Lower lobe of right lung (tissue), 2 donors: ENCODE measurements at regions not wholly inside any gene's neighbourhood (a gene's known extent, or its start where the extent isn't known, plus 50 kb on each side); places are given as distances from the start of the nearest gene placed in this dataset.

Experiments used
- ATAC-seq, 2 donors: fragments of 200-7000 bp; cut with Tn5 transposase; one replicate each; pipeline ENCODE4 v1.9.1; 2020 to 2022; ENCODE audit warnings: mild to moderate bottlenecking in 2 of 2, moderate library complexity in 2 of 2
- DNase-seq: peaks from one replicate; pipeline ENCODE4 v3.0.0-alpha.2; 2020
- H3K27ac ChIP-seq: fragments of 200-600 bp; one replicate; pipeline ENCODE4 v1.8.0; 2022
- H3K27me3 ChIP-seq: fragments of 200-600 bp; one replicate; pipeline ENCODE4 v1.8.0; 2022; ENCODE audit warnings: low read depth
- H3K36me3 ChIP-seq: fragments of 200-600 bp; one replicate; pipeline ENCODE4 v1.8.0; 2022; ENCODE audit warnings: mild to moderate bottlenecking
- H3K4me1 ChIP-seq: fragments of 200-600 bp; one replicate; pipeline ENCODE4 v1.8.0; 2022
- H3K4me3 ChIP-seq: fragments of 200-600 bp; one replicate; pipeline ENCODE4 v1.8.0; 2022; ENCODE audit warnings: mild to moderate bottlenecking
- H3K9me3 ChIP-seq: fragments of 200-600 bp; one replicate; pipeline ENCODE4 v1.8.0; 2022
- CTCF ChIP-seq: fragments of 200-600 bp; IDR thresholded peaks from one replicate; pipeline ENCODE4 v1.8.0; 2022; ENCODE audit warnings: antibody characterized with exemption, mild to moderate bottlenecking
- intact Hi-C: fragments of 100-400 bp; cut with DNase I; formaldehyde crosslinking; loops from one replicate; pipeline ENCODE4 v1.11.0; 2022
- donor health status: DM: no; HTN: yes; CAD: no; lungs with severe emphysema.

GRCh38 chr6:134722200-134722870, 227.6 kb downstream of the ALDH8A1 start:
- Histone ChIP-seq H3K27ac (no peak overlapping the region), H3K36me3 (no peaks in the 10 kb centered on the region), H3K4me3 (no peak overlapping the region), H3K4me1 (peaks cover 65% of the 10 kb centered on the region), H3K27me3 (no peaks in the 10 kb centered on the region), H3K9me3 (no peaks in the 10 kb centered on the region)
- no peak for ATAC-seq
- TF ChIP-seq CTCF, result no peak
- intact Hi-C loops, result no loop called here
- DNase-seq, result no peak

GRCh38 chr6:134721060-134721405, 228.9 kb downstream of the ALDH8A1 start:
- Histone ChIP-seq H3K27ac (peak overlapping the region; percentile 59), H3K27me3 (no peaks in the 10 kb centered on the region), H3K36me3 (no peaks in the 10 kb centered on the region), H3K4me3 (no peak overlapping the region), H3K9me3 (no peaks in the 10 kb centered on the region), H3K4me1 (peaks cover 65% of the 10 kb centered on the region)
- DNase-seq (no peak), ATAC-seq (no peak)
- TF ChIP-seq CTCF, result no peak
- intact Hi-C loops, result no loop called here

GRCh38 chr6:134720353-134721059, 229.4 kb downstream of the ALDH8A1 start:
- no peaks in the 10 kb centered on the region for H3K36me3 ChIP-seq
- TF ChIP-seq CTCF, result no peak
- no peak overlapping the region for H3K4me3 ChIP-seq
- H3K4me1 ChIP-seq, result peaks cover 64% of the 10 kb centered on the region
- H3K27ac ChIP-seq, result peak overlapping the region; percentile 59
- no peaks in the 10 kb centered on the region for H3K9me3 ChIP-seq
- DNase-seq (no peak), ATAC-seq (peak; percentile 57 to 70)
- intact Hi-C loops, result no loop called here
- H3K27me3 ChIP-seq, result no peaks in the 10 kb centered on the region

GRCh38 chr6:134719911-134720310, 230.0 kb downstream of the ALDH8A1 start:
- Histone ChIP-seq H3K4me1 (peaks cover 66% of the 10 kb centered on the region), H3K4me3 (no peak overlapping the region), H3K27ac (peak overlapping the region; percentile 59), H3K27me3 (no peaks in the 10 kb centered on the region), H3K36me3 (no peaks in the 10 kb centered on the region), H3K9me3 (no peaks in the 10 kb centered on the region)
- intact Hi-C loops, result no loop called here
- DNase-seq (no peak), ATAC-seq (no peak)
- TF ChIP-seq CTCF, result no peak

- H3K36me3 ChIP-seq, result no peaks in the 10 kb centered on the region
- intact Hi-C loops, result no loop called here
- peak overlapping the region; percentile 59 for H3K27ac ChIP-seq
- no peak overlapping the region for H3K4me3 ChIP-seq
- no peaks in the 10 kb centered on the region for H3K9me3 ChIP-seq
- peaks cover 68% of the 10 kb centered on the region for H3K4me1 ChIP-seq
- no peak for ATAC-seq
- TF ChIP-seq CTCF, result no peak
- no peak for DNase-seq
- no peaks in the 10 kb centered on the region for H3K27me3 ChIP-seq
Observed at GRCh38 chr6:134719286-134719685, 230.6 kb downstream of the ALDH8A1 start.
